Thyroid gland (tissue), 4 donors: ENCODE measurements at regions not wholly inside any gene's neighbourhood (a gene's known extent, or its start where the extent isn't known, plus 50 kb on each side); places are given as distances from the start of the nearest gene placed in this dataset.

Experiments
- DNase-seq, 2 donors: peaks; one replicate each; pipeline ENCODE4 v3.0.0-alpha.2; 2019
- H3K27ac ChIP-seq, 3 donors: fragments of 200-600 bp; sonication (generic); 1 replicate in 2 of 3; 2 replicates in 1 of 3; pipeline ENCODE4 v1.5.1; 2016 to 2019; ENCODE audit warnings: mild to moderate bottlenecking in 1 of 3, moderate library complexity in 1 of 3
- H3K27me3 ChIP-seq: fragments of 200-600 bp; sonication (generic); one replicate; pipeline ENCODE4 v1.5.1; 2019
- H3K36me3 ChIP-seq, 2 donors: fragments of 200-600 bp; sonication (generic); one replicate each; pipeline ENCODE4 v1.5.1; 2016 to 2019
- H3K4me1 ChIP-seq, 2 donors: fragments of 200-600 bp; sonication (generic); one replicate each; pipeline ENCODE4 v1.5.1; 2017 to 2019
- H3K4me3 ChIP-seq, 3 donors: fragments of 200-600 bp; sonication (generic); replicated peaks in 1 of 3; 1 replicate in 2 of 3; 2 replicates in 1 of 3; pipeline ENCODE4 v1.5.1; 2016; ENCODE audit warnings: mild to moderate bottlenecking in 1 of 3
- H3K9me3 ChIP-seq: fragments of 200-600 bp; sonication (generic); one replicate; pipeline ENCODE4 v1.5.1; 2017
- CTCF ChIP-seq, 6 experiments: fragments of 200-600 bp in 3 of 6; fragments of 450-650 bp in 3 of 6; sonication (generic) in 3 of 6; IDR thresholded peaks; one replicate each; pipeline ENCODE4 v1.5.1; 2016 to 2019; ENCODE audit warnings: antibody characterized with exemption in 6 of 6, mild to moderate bottlenecking in 2 of 6, inconsistent platforms in 1 of 6, moderate library complexity in 1 of 6
- POLR2A ChIP-seq, 2 donors: fragments of 450-650 bp; IDR thresholded peaks; one replicate each; pipeline ENCODE4 v1.6.1; 2017; ENCODE audit warnings: antibody characterized with exemption in 2 of 2, mild to moderate bottlenecking in 2 of 2, moderate library complexity in 1 of 2
- WGBS, 2 donors: methylation state at CpG; one replicate each; pipeline ENCODE4 v1.1.5; 2017; 5-methylcytosine and 5-hydroxymethylcytosine counted together
- intact Hi-C: fragments of 100-400 bp; cut with DNase I; formaldehyde crosslinking; loops from one replicate; pipeline ENCODE4 v1.15.1; 2023

- intact Hi-C loops: no loop called here
- Histone ChIP-seq H3K27ac (no peak overlapping the region), H3K27me3 (no peaks in the 10 kb centered on the region), H3K9me3 (no peaks in the 10 kb centered on the region), H3K36me3 (no peaks in the 10 kb centered on the region), H3K4me3 (no peak overlapping the region), H3K4me1 (no peaks in the 10 kb centered on the region)
- DNase-seq: no peak
- TF ChIP-seq POLR2A (IDR thresholded peaks at IDR 0.05) (no peak), CTCF (IDR thresholded peaks at IDR 0.05) (no peak)
Measured at GRCh38 chr12:87119713-87120112, 863.5 kb upstream of the MGAT4C start.

DNA sequence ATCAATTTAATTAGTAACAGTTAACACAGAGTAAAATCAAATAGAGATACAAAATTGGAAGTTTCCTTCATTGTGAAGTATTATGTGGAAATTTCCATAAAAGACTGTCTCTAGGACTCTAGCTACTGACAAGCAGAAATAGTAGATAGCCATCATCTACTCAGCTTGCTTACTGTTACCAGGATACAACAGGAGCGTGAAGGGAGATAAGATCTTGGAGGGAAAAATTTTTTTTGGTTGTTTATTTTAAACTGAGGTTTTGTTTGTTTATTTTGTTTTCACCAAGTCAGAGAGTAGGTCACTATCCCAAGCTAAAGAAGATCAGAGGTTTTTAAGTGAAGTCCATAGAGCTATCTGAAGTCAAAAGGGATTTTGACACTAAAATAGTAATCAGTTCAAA lies 861.3 kb upstream of the MGAT4C start:
- no peak overlapping the region for H3K27ac ChIP-seq
- intact Hi-C loops: no loop called here
- DNase-seq: no peak
- no peaks in the 10 kb centered on the region for H3K4me1 ChIP-seq
- no peak overlapping the region for H3K4me3 ChIP-seq
- no peaks in the 10 kb centered on the region for H3K9me3 ChIP-seq
- TF ChIP-seq POLR2A (IDR thresholded peaks at IDR 0.05) (no peak), CTCF (IDR thresholded peaks at IDR 0.05) (no peak)
- WGBS, 2 donors: 62 to 70% methylated on average over 1 of the region's 1 CpG
- no peaks in the 10 kb centered on the region for H3K36me3 ChIP-seq
- no peaks in the 10 kb centered on the region for H3K27me3 ChIP-seq

- WGBS, 2 donors: 71 to 72% methylated on average over 6 of the region's 6 CpGs
- no peak overlapping the region for H3K4me3 ChIP-seq
- no peaks in the 10 kb centered on the region for H3K9me3 ChIP-seq
- TF ChIP-seq POLR2A (IDR thresholded peaks at IDR 0.05) (no peak), CTCF (IDR thresholded peaks at IDR 0.05) (no peak)
- H3K4me1 ChIP-seq: no peaks in the 10 kb centered on the region
- intact Hi-C loops: no loop called here
- DNase-seq: no peak
- H3K36me3 ChIP-seq: no peaks in the 10 kb centered on the region
- H3K27me3 ChIP-seq: no peaks in the 10 kb centered on the region
- no peak overlapping the region for H3K27ac ChIP-seq
Measured at GRCh38 chr12:87116780-87117179, 860.6 kb upstream of the MGAT4C start.

- intact Hi-C loops: no loop called here
- TF ChIP-seq POLR2A (IDR thresholded peaks at IDR 0.05) (no peak), CTCF (IDR thresholded peaks at IDR 0.05) (no peak)
- DNase-seq: no peak
Measured at GRCh38 chr12:87112571-87113345, 856.6 kb upstream of the MGAT4C start.

GRCh38 chr12:87107766-87108165 lies 851.6 kb upstream of the MGAT4C start:
- no peaks in the 10 kb centered on the region for H3K9me3 ChIP-seq
- intact Hi-C loops: no loop called here
- H3K27ac ChIP-seq: no peak overlapping the region
- no peak for DNase-seq
- no peaks in the 10 kb centered on the region for H3K27me3 ChIP-seq
- 69 to 92% methylated on average over 3 of the region's 3 CpGs for WGBS, 2 donors
- H3K4me1 ChIP-seq: no peaks in the 10 kb centered on the region
- H3K4me3 ChIP-seq: no peak overlapping the region
- no peaks in the 10 kb centered on the region for H3K36me3 ChIP-seq
- TF ChIP-seq POLR2A (IDR thresholded peaks at IDR 0.05) (no peak), CTCF (IDR thresholded peaks at IDR 0.05) (no peak)

More at GRCh38 chr12:87112571-87113345, 856.6 kb upstream of the MGAT4C start:
- WGBS, 2 donors: 78 to 88% methylated on average over 3 of the region's 3 CpGs
- no peaks in the 10 kb centered on the region for H3K9me3 ChIP-seq
- H3K27ac ChIP-seq: no peak overlapping the region
- H3K27me3 ChIP-seq: no peaks in the 10 kb centered on the region
- H3K4me3 ChIP-seq: no peak overlapping the region
- H3K36me3 ChIP-seq: no peaks in the 10 kb centered on the region
- H3K4me1 ChIP-seq: no peaks in the 10 kb centered on the region
